NCI-H2196 treated with DMSO at 0.1 percent for 48 hours (cell line): ENCODE measurements at regions not wholly inside any gene's neighbourhood (a gene's known extent, or its start where the extent isn't known, plus 50 kb on each side); places are given as distances from the start of the nearest gene placed in this dataset.
"Not testable (repeated sequence)": the region's sequence is repeated elsewhere in the genome, so short reads cannot be mapped to it uniquely, and the experiment has no call there.

Experiments
- DNase-seq: peaks from one replicate; lab custom pipeline; 2025; ENCODE audit not compliant: unreplicated experiment; lab: John Stamatoyannopoulos, UW

- not testable (repeated sequence) for DNase-seq
Measured at GRCh38 chr13:89521672-89522071, 1825.8 kb upstream of the MIR17HG start.

- DNase-seq: no peak
Measured at GRCh38 chr13:89541091-89542030, 1806.1 kb upstream of the MIR17HG start.

GRCh38 chr13:89550938-89551337, 1796.5 kb upstream of the MIR17HG start:
- no peak for DNase-seq

GRCh38 chr13:89554801-89555200, 1792.7 kb upstream of the MIR17HG start:
- no peak for DNase-seq

- no peak for DNase-seq
Measured at GRCh38 chr13:89565476-89566100, 1781.9 kb upstream of the MIR17HG start.

GRCh38 chr13:89567025-89567424, 1780.5 kb upstream of the MIR17HG start:
- no peak for DNase-seq

- no peak for DNase-seq
Measured at GRCh38 chr13:89568276-89568675, 1779.2 kb upstream of the MIR17HG start.

- no peak for DNase-seq
Measured at GRCh38 chr13:89568746-89569145, 1778.7 kb upstream of the MIR17HG start.

GRCh38 chr13:89571676-89572075, 1775.8 kb upstream of the MIR17HG start:
- DNase-seq: no peak

- no peak for DNase-seq
Measured at GRCh38 chr13:89574077-89574476, 1773.4 kb upstream of the MIR17HG start.

- DNase-seq: no peak
Measured at GRCh38 chr13:89577301-89577700, 1770.2 kb upstream of the MIR17HG start.

- no peak for DNase-seq
Measured at GRCh38 chr13:89584058-89584620, 1763.3 kb upstream of the MIR17HG start.

GRCh38 chr13:89602655-89603054, 1744.8 kb upstream of the MIR17HG start:
- no peak for DNase-seq

- no peak for DNase-seq
Measured at GRCh38 chr13:89603187-89603586, 1744.3 kb upstream of the MIR17HG start.

GRCh38 chr13:89609318-89609717, 1738.2 kb upstream of the MIR17HG start:
- DNase-seq: no peak

- no peak for DNase-seq
Measured at GRCh38 chr13:89610331-89610730, 1737.2 kb upstream of the MIR17HG start.

- no peak for DNase-seq
Measured at GRCh38 chr13:89610881-89611280, 1736.6 kb upstream of the MIR17HG start.

GRCh38 chr13:89627996-89628395, 1719.5 kb upstream of the MIR17HG start:
- DNase-seq: no peak

GRCh38 chr13:89628567-89628966, 1718.9 kb upstream of the MIR17HG start:
- DNase-seq: no peak

- no peak for DNase-seq
Measured at GRCh38 chr13:89650226-89650625, 1697.3 kb upstream of the MIR17HG start.

- DNase-seq: no peak
Measured at GRCh38 chr13:89660752-89661151, 1686.7 kb upstream of the MIR17HG start.

GRCh38 chr13:89673789-89674311, 1673.6 kb upstream of the MIR17HG start:
- DNase-seq: no peak
